Endothelial cell of umbilical vein (primary cell): ENCODE measurements at regions not wholly inside any gene's neighbourhood (a gene's known extent, or its start where the extent isn't known, plus 50 kb on each side); places are given as distances from the start of the nearest gene placed in this dataset.

Source experiments
- POLR2A ChIP-seq: IDR thresholded peaks from 2 replicates; pipeline ENCODE4 v1.6.1; 2012; ENCODE audit warnings: low read depth, mild to moderate bottlenecking, control low read depth, low read length
- TF ChIP-seq, protein P1 (sequence below), 2 donors: IDR thresholded peaks; 1 replicate in 1 of 2; 2 replicates in 1 of 2; pipeline ENCODE4 v1.5.1; 2011; ENCODE audit warnings: low read length in 2 of 2, mild to moderate bottlenecking in 2 of 2, moderate library complexity in 2 of 2, control low read depth in 1 of 2, inconsistent platforms in 1 of 2, low read depth in 1 of 2; ENCODE audit not compliant: insufficient read depth in 1 of 2; ENCODE audit errors: extremely low read depth in 1 of 2

DNA sequence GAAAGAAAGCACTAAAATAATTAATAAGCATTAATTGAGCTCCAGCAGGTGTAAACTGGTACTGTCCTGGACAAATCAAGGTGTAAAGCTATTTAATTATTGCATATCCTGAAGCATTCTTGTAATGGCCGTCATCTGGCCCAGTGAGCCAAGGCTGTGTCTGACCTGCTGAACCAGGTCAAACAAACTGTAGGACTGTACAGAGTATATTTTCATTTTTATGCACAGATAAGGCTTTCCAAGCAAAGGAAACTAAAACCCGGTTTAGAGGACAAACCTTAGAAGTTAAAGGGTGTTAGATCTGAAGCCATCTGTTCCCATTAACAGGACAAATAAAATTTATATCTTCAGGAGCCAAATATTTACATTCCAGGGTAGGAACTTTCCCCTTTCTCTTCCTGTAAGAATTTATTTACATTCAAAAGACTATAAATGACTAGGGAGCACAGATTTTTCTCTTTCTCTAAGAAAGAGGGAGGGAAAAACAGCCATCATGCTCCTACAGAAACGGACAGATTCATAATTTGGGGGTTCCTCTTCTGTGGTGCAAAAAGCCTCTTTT, 69.8 kb downstream of the ESM1 start:
- TF ChIP-seq, protein P1, sequence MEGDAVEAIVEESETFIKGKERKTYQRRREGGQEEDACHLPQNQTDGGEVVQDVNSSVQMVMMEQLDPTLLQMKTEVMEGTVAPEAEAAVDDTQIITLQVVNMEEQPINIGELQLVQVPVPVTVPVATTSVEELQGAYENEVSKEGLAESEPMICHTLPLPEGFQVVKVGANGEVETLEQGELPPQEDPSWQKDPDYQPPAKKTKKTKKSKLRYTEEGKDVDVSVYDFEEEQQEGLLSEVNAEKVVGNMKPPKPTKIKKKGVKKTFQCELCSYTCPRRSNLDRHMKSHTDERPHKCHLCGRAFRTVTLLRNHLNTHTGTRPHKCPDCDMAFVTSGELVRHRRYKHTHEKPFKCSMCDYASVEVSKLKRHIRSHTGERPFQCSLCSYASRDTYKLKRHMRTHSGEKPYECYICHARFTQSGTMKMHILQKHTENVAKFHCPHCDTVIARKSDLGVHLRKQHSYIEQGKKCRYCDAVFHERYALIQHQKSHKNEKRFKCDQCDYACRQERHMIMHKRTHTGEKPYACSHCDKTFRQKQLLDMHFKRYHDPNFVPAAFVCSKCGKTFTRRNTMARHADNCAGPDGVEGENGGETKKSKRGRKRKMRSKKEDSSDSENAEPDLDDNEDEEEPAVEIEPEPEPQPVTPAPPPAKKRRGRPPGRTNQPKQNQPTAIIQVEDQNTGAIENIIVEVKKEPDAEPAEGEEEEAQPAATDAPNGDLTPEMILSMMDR (IDR thresholded peaks at IDR 0.05; ENCODE audit: extremely low read depth in 1 of 2, insufficient read depth in 1 of 2, low read depth in 1 of 2, low read length in 2 of 2) = no peak
- TF ChIP-seq POLR2A = no peak
